NCI-H2196 (cell line): ENCODE measurements at regions not wholly inside any gene's neighbourhood (a gene's known extent, or its start where the extent isn't known, plus 50 kb on each side); places are given as distances from the start of the nearest gene placed in this dataset.

Experiments
- DNase-seq: peaks from one replicate; lab custom pipeline; 2025; ENCODE audit not compliant: unreplicated experiment; lab: John Stamatoyannopoulos, UW

- no peak for DNase-seq
Measured at GRCh38 chr10:124230635-124231167, 137.3 kb upstream of the CHST15 start.

GRCh38 chr10:124229989-124230634, 136.7 kb upstream of the CHST15 start:
- DNase-seq: no peak

- no peak for DNase-seq
Measured at GRCh38 chr10:124229201-124229988, 136.0 kb upstream of the CHST15 start.

- no peak for DNase-seq
Measured at GRCh38 chr10:124228471-124228870, 135.1 kb upstream of the CHST15 start.

- no peak for DNase-seq
Measured at GRCh38 chr10:124227988-124228387, 134.6 kb upstream of the CHST15 start.

- DNase-seq: no peak
Measured at GRCh38 chr10:124227055-124227975, 133.9 kb upstream of the CHST15 start.

- DNase-seq: no peak
Measured at GRCh38 chr10:124226271-124227054, 133.1 kb upstream of the CHST15 start.

GRCh38 chr10:124225467-124226270, 132.3 kb upstream of the CHST15 start:
- no peak for DNase-seq

- no peak for DNase-seq
Measured at GRCh38 chr10:124225029-124225466, 131.7 kb upstream of the CHST15 start.

- DNase-seq: no peak
Measured at GRCh38 chr10:124224331-124225028, 131.1 kb upstream of the CHST15 start.

GRCh38 chr10:124223711-124224085, 130.3 kb upstream of the CHST15 start:
- DNase-seq: no peak

GRCh38 chr10:124222988-124223710, 129.8 kb upstream of the CHST15 start:
- DNase-seq: no peak

- DNase-seq: no peak
Measured at GRCh38 chr10:124222318-124222987, 129.1 kb upstream of the CHST15 start.

GRCh38 chr10:124221356-124222317, 128.2 kb upstream of the CHST15 start:
- no peak for DNase-seq

GRCh38 chr10:124220971-124221355, 127.6 kb upstream of the CHST15 start:
- DNase-seq: no peak

GRCh38 chr10:124220547-124220946, 127.1 kb upstream of the CHST15 start:
- no peak for DNase-seq

- no peak for DNase-seq
Measured at GRCh38 chr10:124219655-124220054, 126.3 kb upstream of the CHST15 start.
